SJSA1 (cell line): ENCODE measurements at regions not wholly inside any gene's neighbourhood (a gene's known extent, or its start where the extent isn't known, plus 50 kb on each side); places are given as distances from the start of the nearest gene placed in this dataset.
"Not testable (repeated sequence)": the region's sequence is repeated elsewhere in the genome, so short reads cannot be mapped to it uniquely, and the experiment has no call there.

Experiments used
- DNase-seq, 2 experiments: peaks; one replicate each; pipeline ENCODE4 v3.0.0-alpha.2; 2015 to 2020; ENCODE audit warnings: low spot score in 2 of 2, low read depth in 1 of 2
- H3K27ac ChIP-seq: fragments of 250-450 bp; sonication (Bioruptor Pico); 2 replicates; pipeline ENCODE4 v1.5.1; 2020; ENCODE audit warnings: mild to moderate bottlenecking, moderate library complexity
- H3K27me3 ChIP-seq: fragments of 250-450 bp; sonication (Bioruptor Pico); replicated peaks from 2 replicates; pipeline ENCODE4 v1.5.1; 2020; ENCODE audit warnings: mild to moderate bottlenecking, moderate library complexity
- H3K36me3 ChIP-seq: fragments of 250-450 bp; sonication (Bioruptor Pico); 2 replicates; pipeline ENCODE4 v1.5.1; 2020; ENCODE audit warnings: mild to moderate bottlenecking
- H3K4me1 ChIP-seq: fragments of 250-450 bp; sonication (Bioruptor Pico); replicated peaks from 2 replicates; pipeline ENCODE4 v1.6.1; 2021; ENCODE audit warnings: mild to moderate bottlenecking
- H3K4me3 ChIP-seq: fragments of 250-450 bp; sonication (Bioruptor Pico); 2 replicates; pipeline ENCODE4 v1.5.1; 2020; ENCODE audit warnings: mild to moderate bottlenecking
- H3K9me3 ChIP-seq: fragments of 250-450 bp; sonication (Bioruptor Pico); replicated peaks from 2 replicates; pipeline ENCODE4 v1.5.1; 2020; ENCODE audit warnings: mild to moderate bottlenecking

DNA sequence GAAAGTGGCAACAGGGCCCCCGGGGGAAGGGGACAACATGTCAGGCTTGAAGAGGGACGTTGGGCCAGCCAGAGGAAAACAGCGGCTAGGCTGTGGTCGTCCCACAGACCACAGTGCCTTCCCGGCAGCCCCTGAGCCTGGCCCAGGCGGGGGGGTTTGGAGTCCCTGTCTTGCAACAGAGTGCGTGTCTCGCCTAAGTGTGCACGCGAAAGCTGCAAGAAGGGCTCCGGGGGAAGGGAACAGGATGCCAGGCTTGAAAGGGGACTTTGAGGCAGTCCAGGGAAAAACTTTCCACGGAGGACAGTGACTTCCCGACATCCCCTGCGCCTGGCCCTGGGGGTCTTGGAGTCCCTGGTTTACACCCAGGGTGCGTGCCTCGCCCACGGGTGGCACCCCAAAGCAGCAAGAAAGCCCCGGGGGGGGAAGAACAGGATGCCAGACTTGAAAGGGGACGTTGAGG lies 157.5 kb upstream of the ALG10B start:
- H3K9me3 ChIP-seq: 0 out of 2 replicates have a peak, but pooled peaks cover 6% of the 10 kb centered on the region
- no peak for DNase-seq
- H3K36me3 ChIP-seq: no peaks in the 10 kb centered on the region
- H3K4me1 ChIP-seq: no peaks in the 10 kb centered on the region
- H3K4me3 ChIP-seq: no peak overlapping the region
- H3K27ac ChIP-seq: no peak overlapping the region
- no peaks in the 10 kb centered on the region for H3K27me3 ChIP-seq

DNA sequence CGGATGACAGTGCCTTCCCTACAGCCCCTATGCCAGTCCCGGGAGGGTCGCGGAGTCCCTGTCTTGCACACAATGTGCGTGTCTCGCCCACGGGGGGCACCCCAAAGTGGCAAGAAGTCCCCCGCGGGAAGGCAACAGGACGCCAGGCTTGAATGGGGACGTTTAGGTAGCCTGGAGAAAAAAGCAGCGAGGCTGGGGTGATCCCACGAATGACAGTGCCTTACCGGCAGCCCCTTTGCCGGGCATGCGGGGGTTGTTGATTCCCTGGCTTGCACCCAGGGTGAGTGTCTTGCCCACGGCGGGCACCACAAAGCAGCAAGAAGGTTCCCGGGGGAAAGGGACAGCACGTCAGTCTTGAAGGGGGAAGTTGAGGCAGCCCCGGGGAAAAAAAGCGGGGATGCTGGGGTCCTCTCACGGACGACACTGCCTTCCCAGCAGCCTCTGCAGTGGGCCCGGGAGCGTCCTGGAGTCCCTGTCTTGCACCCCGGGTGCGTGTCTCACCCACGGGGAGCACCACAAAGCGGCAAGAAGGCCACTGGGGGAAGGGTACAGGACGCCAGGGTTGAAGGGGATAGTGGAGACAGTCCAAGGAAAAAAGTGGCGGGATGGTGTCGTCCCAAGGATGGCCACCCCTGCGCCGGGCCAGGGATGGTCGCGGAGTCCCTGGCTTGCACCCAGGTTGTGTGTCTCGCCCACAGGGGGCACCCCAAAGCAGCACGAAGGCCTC lies 156.8 kb upstream of the ALG10B start:
- DNase-seq: no peak
- Histone ChIP-seq H3K27ac (no peak overlapping the region), H3K9me3 (0 out of 2 replicates have a peak, but pooled peaks cover 6% of the 10 kb centered on the region), H3K36me3 (no peaks in the 10 kb centered on the region), H3K27me3 (no peaks in the 10 kb centered on the region), H3K4me3 (no peak overlapping the region), H3K4me1 (no peaks in the 10 kb centered on the region)

DNA sequence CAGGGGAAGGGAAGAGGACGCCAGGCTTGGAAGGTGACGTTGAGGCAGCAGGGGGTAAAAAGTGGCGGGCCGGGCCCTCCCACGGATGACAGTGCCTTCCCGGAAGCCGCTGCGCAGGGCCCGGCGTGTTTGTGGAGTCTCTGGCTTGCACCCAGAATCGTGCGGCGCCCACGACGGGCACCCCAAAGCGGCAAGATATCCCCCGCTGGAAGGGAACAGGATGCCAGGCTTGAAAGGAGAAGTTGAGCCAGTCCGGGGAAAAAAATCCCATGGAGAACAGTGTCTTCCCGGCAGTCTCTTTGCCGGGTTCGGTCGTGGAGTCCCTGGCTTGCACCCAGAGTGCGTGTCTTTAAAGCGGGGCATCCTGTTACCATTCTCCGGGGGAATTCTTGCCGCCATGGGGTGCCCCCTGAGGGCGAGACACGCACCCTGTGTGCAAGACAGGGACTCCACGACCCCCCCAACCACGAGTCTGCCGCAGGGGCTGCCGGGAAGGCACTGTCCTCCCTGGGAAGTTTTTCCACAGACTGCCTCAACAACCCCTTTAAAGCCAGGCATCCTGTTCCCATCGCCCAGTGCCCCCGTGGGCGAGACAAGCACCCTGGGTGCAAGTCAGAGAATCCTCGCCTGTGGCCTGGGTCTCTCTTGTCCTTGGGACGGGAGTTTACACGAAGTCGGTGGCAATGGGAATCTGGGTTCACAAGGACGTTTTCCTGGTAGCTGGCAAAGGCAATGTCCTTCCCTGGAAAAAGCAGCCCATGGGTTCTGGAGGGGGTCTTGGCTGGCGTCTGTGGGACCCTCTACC lies 156.1 kb upstream of the ALG10B start:
- Histone ChIP-seq H3K27me3 (no peaks in the 10 kb centered on the region), H3K27ac (no peak overlapping the region), H3K9me3 (0 out of 2 replicates have a peak, but pooled peaks cover 6% of the 10 kb centered on the region), H3K4me3 (no peak overlapping the region), H3K36me3 (no peaks in the 10 kb centered on the region), H3K4me1 (no peaks in the 10 kb centered on the region)
- DNase-seq: no peak

DNA sequence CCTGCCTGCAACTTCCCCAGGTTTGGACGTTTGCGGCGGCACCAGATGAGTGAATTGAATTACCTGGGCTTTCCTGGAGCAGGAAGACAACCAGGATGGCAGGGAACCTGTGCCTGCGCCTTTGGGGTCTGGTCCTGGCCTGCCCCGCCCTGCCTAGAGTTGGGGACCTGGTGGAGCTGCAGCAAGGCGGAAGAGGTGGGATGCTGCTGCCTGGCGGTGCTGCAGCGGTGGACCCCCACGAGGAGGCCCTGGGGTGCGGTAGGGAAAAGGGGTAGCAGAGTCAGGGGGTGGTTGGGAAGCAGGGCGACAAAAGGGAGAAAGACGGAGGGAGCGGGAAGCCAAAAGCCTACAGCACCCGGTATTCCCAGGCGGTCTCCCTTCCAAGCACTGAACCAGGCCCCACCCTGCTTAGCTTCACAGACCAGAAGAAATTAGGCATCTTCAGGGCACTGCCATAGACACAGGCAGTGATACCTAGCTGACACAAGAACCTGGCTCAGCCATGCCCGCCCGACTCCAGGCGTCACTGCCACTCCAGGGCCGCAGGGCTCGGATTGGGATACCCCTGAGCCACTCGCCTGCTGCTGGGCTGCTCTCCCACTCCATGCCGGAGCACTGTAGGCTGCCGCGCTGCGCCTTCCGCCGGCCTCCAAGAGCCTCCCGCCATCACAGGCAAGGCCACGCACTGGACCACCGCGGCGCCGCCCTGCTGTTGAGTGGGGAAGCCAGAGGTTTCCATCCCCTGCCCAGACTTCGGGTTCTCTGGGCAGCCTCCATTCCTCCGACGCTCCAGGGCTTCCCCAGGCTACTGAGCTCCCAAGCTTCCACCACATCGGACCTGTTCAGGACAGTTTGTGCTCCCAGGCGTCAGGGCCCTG lies 155.2 kb upstream of the ALG10B start:
- Histone ChIP-seq H3K4me3 (no peak overlapping the region), H3K9me3 (0 out of 2 replicates have a peak, but pooled peaks cover 3% of the 10 kb centered on the region), H3K27me3 (no peaks in the 10 kb centered on the region), H3K4me1 (no peaks in the 10 kb centered on the region), H3K36me3 (no peaks in the 10 kb centered on the region), H3K27ac (no peak overlapping the region)
- no peak for DNase-seq

DNA sequence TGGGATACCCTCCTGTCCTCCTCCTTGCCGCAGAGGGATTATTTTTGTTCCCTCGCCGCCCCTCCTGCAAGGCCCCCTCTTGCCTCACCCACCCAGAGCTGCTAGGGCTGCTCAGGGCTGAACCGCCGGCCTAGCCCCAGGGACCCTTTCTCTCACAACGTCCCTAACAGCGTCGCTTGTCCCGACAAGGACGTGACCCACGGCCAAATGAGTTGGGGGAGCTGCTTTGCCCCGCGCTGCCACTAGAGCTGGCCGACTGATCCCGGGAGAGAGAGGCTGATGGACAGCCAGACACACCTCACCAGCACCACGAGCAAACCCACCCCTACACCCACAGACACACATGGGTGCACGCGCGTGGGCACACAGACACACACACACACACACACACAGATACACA lies 154.6 kb upstream of the ALG10B start:
- Histone ChIP-seq H3K4me3 (no peak overlapping the region), H3K27me3 (no peaks in the 10 kb centered on the region), H3K4me1 (no peaks in the 10 kb centered on the region), H3K27ac (no peak overlapping the region), H3K36me3 (no peaks in the 10 kb centered on the region), H3K9me3 (0 out of 2 replicates have a peak, but pooled peaks cover 3% of the 10 kb centered on the region)
- no peak for DNase-seq

DNA sequence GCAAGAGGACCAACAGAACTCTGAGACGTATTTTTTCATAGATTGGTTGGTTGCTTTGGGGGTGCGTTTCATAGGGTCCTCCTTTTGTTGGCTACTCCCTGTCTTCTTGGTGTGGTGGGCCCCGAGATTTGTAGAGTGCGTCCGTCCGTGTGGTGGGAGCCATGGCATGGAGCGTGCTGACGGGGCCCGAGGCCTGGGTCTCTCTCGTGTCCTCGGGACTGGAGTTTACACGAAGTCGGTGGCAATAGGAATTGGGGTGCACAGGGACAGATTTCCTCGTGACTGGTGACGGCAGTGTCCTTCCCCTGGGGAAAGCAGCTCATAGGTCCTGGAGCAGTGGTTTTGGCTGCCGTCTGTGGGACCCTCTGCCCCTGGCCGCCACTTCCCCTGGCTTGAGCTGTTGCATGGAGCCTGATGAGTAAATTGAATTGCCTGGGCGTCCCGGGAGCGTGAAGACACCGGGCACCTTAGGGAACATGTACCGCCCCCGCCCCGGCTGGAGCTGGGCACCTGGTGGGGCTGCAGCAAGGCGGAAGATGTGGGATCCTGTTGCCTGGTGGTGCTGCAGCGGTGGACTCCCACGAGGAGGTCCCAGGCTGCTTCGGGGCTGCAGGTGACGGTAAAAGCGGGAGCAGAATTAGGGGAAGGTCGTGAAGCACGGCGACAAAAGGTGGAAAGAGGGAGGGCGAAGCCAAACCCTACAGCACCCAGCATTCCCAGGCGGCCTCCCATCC lies 153.7 kb upstream of the ALG10B start:
- 0 out of 2 replicates have a peak, but pooled peaks cover 3% of the 10 kb centered on the region for H3K9me3 ChIP-seq
- H3K4me3 ChIP-seq: no peak overlapping the region
- H3K27me3 ChIP-seq: no peaks in the 10 kb centered on the region
- no peak overlapping the region for H3K27ac ChIP-seq
- H3K4me1 ChIP-seq: no peaks in the 10 kb centered on the region
- H3K36me3 ChIP-seq: no peaks in the 10 kb centered on the region
- no peak for DNase-seq

DNA sequence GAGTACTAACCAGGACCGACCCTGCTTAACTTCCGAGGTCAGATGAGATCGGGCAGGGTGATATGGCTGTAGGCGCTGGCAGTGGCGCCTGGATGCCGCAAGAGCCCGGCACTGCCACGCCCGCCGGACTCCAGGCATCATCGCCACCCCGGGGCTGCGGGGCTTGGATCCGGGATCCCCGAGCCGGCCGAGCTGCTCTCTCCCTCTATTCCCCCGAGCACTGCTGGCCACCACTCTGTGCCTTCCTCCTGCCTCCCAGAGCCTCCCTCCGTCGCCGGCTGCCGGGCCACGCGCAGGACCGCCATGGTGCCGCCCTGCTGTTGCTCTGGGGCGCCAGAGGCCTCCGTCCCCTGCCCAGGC lies 153.2 kb upstream of the ALG10B start:
- 0 out of 2 replicates have a peak, but pooled peaks cover 3% of the 10 kb centered on the region for H3K9me3 ChIP-seq

DNA sequence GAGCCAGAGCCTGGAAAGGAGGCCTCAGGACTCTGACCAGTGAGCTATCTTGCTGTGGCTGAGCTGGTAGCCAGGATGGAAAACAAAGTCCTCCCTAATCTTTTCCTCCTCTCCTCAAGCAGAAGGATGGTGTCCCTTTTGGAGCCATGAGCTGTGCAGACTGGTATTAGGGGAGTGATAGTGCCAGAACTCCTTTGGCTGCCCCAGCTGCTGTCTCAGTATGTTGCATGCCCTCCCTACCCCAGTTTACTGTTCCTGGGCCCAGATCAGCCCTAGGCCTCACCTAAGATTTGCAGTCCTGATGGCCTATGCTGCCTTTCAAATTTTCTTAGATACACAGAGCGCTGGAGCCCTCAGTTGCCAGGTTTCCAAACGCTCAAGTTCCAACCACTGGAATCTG lies 150.3 kb upstream of the ALG10B start:
- Histone ChIP-seq H3K4me1 (no peaks in the 10 kb centered on the region), H3K9me3 (no peaks in the 10 kb centered on the region), H3K27ac (no peak overlapping the region), H3K4me3 (no peak overlapping the region), H3K27me3 (no peaks in the 10 kb centered on the region), H3K36me3 (no peaks in the 10 kb centered on the region)
- no peak for DNase-seq

More for the DNA sequence above, 153.2 kb upstream of the ALG10B start:
- Histone ChIP-seq H3K4me3 (no peak overlapping the region), H3K27ac (no peak overlapping the region), H3K36me3 (no peaks in the 10 kb centered on the region), H3K4me1 (no peaks in the 10 kb centered on the region), H3K27me3 (no peaks in the 10 kb centered on the region)
- no peak for DNase-seq

DNA sequence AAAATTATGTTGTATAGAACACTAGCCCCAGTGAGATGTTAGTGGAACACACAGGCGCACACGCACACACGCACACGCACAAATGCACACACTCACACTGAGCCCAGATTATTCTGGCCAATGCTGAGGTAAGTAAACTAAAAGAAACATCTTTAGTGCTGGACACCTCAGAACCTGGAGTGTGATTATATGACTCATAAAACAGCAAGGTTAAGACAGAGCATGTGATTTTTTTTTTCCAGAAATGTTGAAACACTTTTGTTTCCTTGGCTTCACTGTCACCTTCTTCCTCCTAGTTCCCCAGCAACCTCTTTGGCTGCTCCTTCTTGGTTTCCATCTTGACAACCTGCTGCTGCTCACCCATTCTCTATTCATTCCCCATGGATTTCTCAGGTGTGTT lies 141.0 kb upstream of the ALG10B start:
- Histone ChIP-seq H3K4me1 (no peaks in the 10 kb centered on the region), H3K36me3 (no peaks in the 10 kb centered on the region), H3K27ac (no peak overlapping the region), H3K27me3 (no peaks in the 10 kb centered on the region), H3K4me3 (no peak overlapping the region), H3K9me3 (no peaks in the 10 kb centered on the region)
- no peak for DNase-seq

DNA sequence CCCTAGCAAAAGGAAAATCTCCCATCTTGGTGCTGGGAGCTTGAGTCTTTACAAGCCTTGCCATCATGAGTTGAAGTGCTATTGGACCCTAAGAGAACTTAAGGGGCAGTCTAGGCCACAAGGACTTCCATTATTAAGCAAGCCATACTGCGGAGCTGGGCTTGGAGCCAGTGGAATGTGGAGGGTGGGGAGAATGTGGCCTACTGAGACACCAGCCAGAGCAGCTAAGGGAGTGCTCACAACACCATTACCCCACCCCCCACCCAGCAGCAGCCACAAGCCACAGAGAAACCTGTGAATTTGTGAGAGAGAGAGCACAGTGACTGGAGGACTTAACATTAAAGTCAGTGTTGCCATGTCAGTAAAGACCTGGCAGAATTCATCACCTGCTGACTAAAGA lies 133.0 kb upstream of the ALG10B start:
- not testable (repeated sequence) for DNase-seq, H3K4me3 ChIP-seq, H3K27ac ChIP-seq, H3K27me3 ChIP-seq, H3K4me1 ChIP-seq, H3K36me3 ChIP-seq, H3K9me3 ChIP-seq

DNA sequence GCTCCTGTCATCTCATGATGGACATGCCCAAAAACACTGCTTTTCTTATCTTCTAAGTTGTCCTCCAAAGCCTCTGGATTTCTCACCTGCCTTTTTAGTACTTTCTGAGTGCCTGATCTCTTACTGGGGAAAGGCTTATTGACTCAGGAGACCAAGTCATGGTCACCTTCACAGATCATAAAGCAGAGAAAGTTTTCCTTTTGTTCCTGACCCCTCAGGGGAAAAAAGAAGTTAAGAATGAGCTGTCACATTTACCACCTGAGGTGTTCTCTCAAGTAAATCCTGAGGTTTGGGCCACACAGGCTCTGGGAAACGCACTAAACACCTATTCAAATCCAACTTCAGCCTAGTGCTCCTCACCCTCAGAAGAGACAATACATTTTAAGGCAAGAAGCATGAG lies 119.3 kb upstream of the ALG10B start:
- not testable (repeated sequence) for H3K4me3 ChIP-seq, H3K27me3 ChIP-seq, H3K4me1 ChIP-seq, H3K36me3 ChIP-seq, H3K27ac ChIP-seq, DNase-seq, H3K9me3 ChIP-seq

DNA sequence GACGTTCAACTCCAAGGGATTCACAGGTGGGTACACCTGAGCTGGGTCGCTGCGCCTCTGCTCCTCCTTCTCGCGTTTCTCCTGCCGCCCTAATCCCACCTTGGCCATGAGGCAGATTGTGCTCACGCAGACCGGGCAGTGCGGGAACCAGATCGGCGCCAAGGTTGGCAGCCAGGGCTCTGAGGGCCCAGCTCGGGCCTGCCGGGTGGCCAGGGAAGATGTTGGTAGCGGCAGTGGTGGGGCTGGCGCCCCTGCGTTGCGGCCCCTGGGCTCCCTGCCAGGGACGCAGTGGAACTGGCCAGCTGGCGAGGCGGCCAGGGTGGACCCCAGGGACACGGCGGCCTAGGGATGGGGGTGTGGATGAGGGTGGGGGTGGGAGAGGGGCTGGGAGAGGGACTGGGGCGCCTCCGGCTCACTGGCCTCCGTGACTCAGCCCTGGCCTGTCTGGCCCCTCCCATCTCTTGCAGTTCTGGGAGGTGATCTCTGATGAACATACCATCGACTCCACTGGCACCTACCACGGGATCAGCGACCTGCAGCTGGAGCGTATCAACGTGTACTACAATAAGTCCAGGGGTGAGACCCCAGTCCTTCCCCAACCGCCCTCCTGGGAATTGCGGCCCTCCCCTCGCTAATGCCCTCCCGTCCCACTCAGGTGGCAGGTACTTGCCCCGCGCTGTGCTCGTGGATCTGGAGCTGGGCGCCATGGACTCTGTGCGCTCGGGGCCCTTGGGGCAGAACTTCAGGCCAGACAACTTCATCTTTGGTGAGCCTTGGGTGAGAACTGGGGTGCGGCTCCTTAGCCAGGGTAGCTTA lies 114.9 kb upstream of the ALG10B start:
- H3K9me3 ChIP-seq: no peaks in the 10 kb centered on the region
- DNase-seq: no peak
- H3K27ac ChIP-seq: no peak overlapping the region
- H3K4me3 ChIP-seq: no peak overlapping the region
- H3K27me3 ChIP-seq: no peaks in the 10 kb centered on the region
- no peaks in the 10 kb centered on the region for H3K36me3 ChIP-seq
- H3K4me1 ChIP-seq: no peaks in the 10 kb centered on the region
